ENCODE measurements at regions not wholly inside any gene's neighbourhood (a gene's known extent, or its start where the extent isn't known, plus 50 kb on each side); places are given as distances from the start of the nearest gene placed in this dataset.

GRCh38 chr1:4087530-4088420 is 187.7 kb upstream of the C1orf174 start:
- H3K27ac ChIP-seq, result peak overlapping the region; percentile 23; the same call in 1 of the 2 replicates
- no peak overlapping the region for H3K4me3 ChIP-seq (ENCODE audit: low read depth, low read length)
- TF ChIP-seq, protein P1, sequence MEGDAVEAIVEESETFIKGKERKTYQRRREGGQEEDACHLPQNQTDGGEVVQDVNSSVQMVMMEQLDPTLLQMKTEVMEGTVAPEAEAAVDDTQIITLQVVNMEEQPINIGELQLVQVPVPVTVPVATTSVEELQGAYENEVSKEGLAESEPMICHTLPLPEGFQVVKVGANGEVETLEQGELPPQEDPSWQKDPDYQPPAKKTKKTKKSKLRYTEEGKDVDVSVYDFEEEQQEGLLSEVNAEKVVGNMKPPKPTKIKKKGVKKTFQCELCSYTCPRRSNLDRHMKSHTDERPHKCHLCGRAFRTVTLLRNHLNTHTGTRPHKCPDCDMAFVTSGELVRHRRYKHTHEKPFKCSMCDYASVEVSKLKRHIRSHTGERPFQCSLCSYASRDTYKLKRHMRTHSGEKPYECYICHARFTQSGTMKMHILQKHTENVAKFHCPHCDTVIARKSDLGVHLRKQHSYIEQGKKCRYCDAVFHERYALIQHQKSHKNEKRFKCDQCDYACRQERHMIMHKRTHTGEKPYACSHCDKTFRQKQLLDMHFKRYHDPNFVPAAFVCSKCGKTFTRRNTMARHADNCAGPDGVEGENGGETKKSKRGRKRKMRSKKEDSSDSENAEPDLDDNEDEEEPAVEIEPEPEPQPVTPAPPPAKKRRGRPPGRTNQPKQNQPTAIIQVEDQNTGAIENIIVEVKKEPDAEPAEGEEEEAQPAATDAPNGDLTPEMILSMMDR (IDR thresholded peaks at IDR 0.05; ENCODE audit: low read depth, low read length), result no peak
- DNase-seq, result no peak
- H3K27me3 ChIP-seq (ENCODE audit: insufficient read depth, low read depth, severe bottlenecking), result no peaks in the 10 kb centered on the region
- H3K36me3 ChIP-seq, result no peaks in the 10 kb centered on the region
- no peaks in the 10 kb centered on the region for H3K9me3 ChIP-seq (ENCODE audit: severe bottlenecking)

- Histone ChIP-seq H3K27me3 (ENCODE audit: insufficient read depth, low read depth, severe bottlenecking) (no peaks in the 10 kb centered on the region), H3K27ac (no peak overlapping the region)
These were observed 188.6 kb upstream of the C1orf174 start for GRCh38 chr1:4088676-4089075.

GRCh38 chr1:4089421-4090175 is 189.5 kb upstream of the C1orf174 start:
- H3K36me3 ChIP-seq, result no peaks in the 10 kb centered on the region
- H3K4me3 ChIP-seq (ENCODE audit: low read depth, low read length), result no peak overlapping the region
- H3K27me3 ChIP-seq (ENCODE audit: insufficient read depth, low read depth, severe bottlenecking), result no peaks in the 10 kb centered on the region
- no peak for DNase-seq
- TF ChIP-seq, protein P1 (IDR thresholded peaks at IDR 0.05; ENCODE audit: low read depth, low read length), result no peak
- no peak overlapping the region for H3K27ac ChIP-seq
- no peaks in the 10 kb centered on the region for H3K9me3 ChIP-seq (ENCODE audit: severe bottlenecking)

More at GRCh38 chr1:4088676-4089075, 188.6 kb upstream of the C1orf174 start:
- no peak for DNase-seq
- H3K36me3 ChIP-seq, result no peaks in the 10 kb centered on the region
- no peak overlapping the region for H3K4me3 ChIP-seq (ENCODE audit: low read depth, low read length)
- no peaks in the 10 kb centered on the region for H3K9me3 ChIP-seq (ENCODE audit: severe bottlenecking)
- TF ChIP-seq, protein P1 (IDR thresholded peaks at IDR 0.05; ENCODE audit: low read depth, low read length), result no peak

DNA sequence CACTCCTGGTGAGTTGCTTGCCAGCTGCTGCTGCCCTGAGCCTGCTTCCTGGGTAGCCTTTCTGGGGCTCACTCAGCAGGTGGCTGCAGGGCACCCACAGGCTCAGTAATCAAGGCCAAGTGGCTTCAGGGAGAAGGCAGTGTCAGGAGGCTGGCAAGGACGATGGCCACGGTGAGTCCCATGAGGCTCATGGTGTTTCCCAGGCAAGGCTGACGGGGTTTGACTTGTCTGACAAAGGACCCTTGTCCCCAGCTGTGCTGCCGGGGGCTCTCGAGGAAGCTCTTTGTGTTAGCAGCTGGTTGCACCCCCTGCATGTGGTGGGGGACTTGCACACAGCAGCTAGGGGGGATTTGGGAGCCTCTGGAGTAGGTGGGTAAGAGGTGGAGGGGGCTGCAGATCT is 190.5 kb upstream of the C1orf174 start:
- TF ChIP-seq, protein P1 (IDR thresholded peaks at IDR 0.05; ENCODE audit: low read depth, low read length), result no peak
- Histone ChIP-seq H3K27ac (no peak overlapping the region), H3K9me3 (ENCODE audit: severe bottlenecking) (no peaks in the 10 kb centered on the region), H3K4me3 (ENCODE audit: low read depth, low read length) (no peak overlapping the region), H3K36me3 (no peaks in the 10 kb centered on the region), H3K27me3 (ENCODE audit: insufficient read depth, low read depth, severe bottlenecking) (no peaks in the 10 kb centered on the region)
- DNase-seq, result no peak

- Histone ChIP-seq H3K36me3 (no peaks in the 10 kb centered on the region), H3K9me3 (ENCODE audit: severe bottlenecking) (no peaks in the 10 kb centered on the region), H3K27me3 (ENCODE audit: insufficient read depth, low read depth, severe bottlenecking) (no peaks in the 10 kb centered on the region), H3K4me3 (ENCODE audit: low read depth, low read length) (no peak overlapping the region), H3K27ac (no peak overlapping the region)
- TF ChIP-seq, protein P1 (IDR thresholded peaks at IDR 0.05; ENCODE audit: low read depth, low read length), result no peak
- no peak for DNase-seq
These were observed 191.0 kb upstream of the C1orf174 start for GRCh38 chr1:4090976-4091660.
